Panc1 (cell line): ENCODE measurements at regions not wholly inside any gene's neighbourhood (a gene's known extent, or its start where the extent isn't known, plus 50 kb on each side); places are given as distances from the start of the nearest gene placed in this dataset.

Experiments
- ATAC-seq: fragments of 200-7000 bp; cut with Tn5 transposase; 2 replicates; pipeline ENCODE4 v1.9.1; 2020; ENCODE audit warnings: mild to moderate bottlenecking, moderate library complexity
- BruUV-seq: library from RNA; stranded (reverse); fragments of 400-500 nt; replicated peaks from 2 replicates; lab custom pipeline; 2021; lab: Mats Ljungman, UMichigan
- CTCF ChIA-PET: fragments of 300-600 bp; sonication (Branson Sonifier 250); formaldehyde crosslinking; loops from one replicate; lab custom pipeline; 2022; ENCODE audit warnings: antibody characterized with exemption; lab: Charles Lee
- POLR2A ChIA-PET: fragments of 300-600 bp; sonication (Branson Sonifier 250); formaldehyde crosslinking; loops from one replicate; lab custom pipeline; 2022; ENCODE audit warnings: antibody characterized with exemption; lab: Charles Lee
- DNase-seq: peaks from one replicate; pipeline ENCODE4 v3.0.0-alpha.2; 2010; ENCODE audit warnings: low read depth, low spot score
- H3K27ac ChIP-seq: 2 replicates; pipeline ENCODE4 v1.5.1; 2011; ENCODE audit warnings: mild to moderate bottlenecking, low read length, inconsistent platforms
- H3K27me3 ChIP-seq: fragments of 200-500 bp; sonication (Bioruptor generic); 2 replicates; pipeline ENCODE4 v1.6.0; 2014; ENCODE audit warnings: low read length, inconsistent platforms; ENCODE audit not compliant: control insufficient read depth, insufficient read depth
- H3K36me3 ChIP-seq: fragments of 200-500 bp; sonication (Bioruptor generic); 2 replicates; pipeline ENCODE4 v1.5.1; 2014; ENCODE audit warnings: inconsistent platforms, mild to moderate bottlenecking, low read length, moderate library complexity; ENCODE audit not compliant: control insufficient read depth, insufficient read depth
- H3K4me1 ChIP-seq: 2 replicates; pipeline ENCODE4 v1.5.1; 2011; ENCODE audit warnings: inconsistent platforms, mild to moderate bottlenecking, low read length, moderate library complexity; ENCODE audit not compliant: control insufficient read depth, insufficient read depth
- H3K4me3 ChIP-seq, 2 experiments: 2 replicates each; pipeline ENCODE4 v1.5.1; 2011 to 2012; ENCODE audit warnings: low read depth in 2 of 2, low read length in 2 of 2, mild to moderate bottlenecking in 2 of 2, inconsistent platforms in 1 of 2, moderate library complexity in 1 of 2
- H3K9me3 ChIP-seq: fragments of 200-500 bp; sonication (Bioruptor generic); 2 replicates; pipeline ENCODE4 v1.5.1; 2014; ENCODE audit warnings: low read depth, mild to moderate bottlenecking, inconsistent platforms, low read length, moderate library complexity; ENCODE audit not compliant: control insufficient read depth, insufficient read depth
- CTCF ChIP-seq: fragments of 450-650 bp; IDR thresholded peaks from 2 replicates; pipeline ENCODE4 v1.5.1; 2017; ENCODE audit warnings: mild to moderate bottlenecking
- POLR2AphosphoS5 ChIP-seq: IDR thresholded peaks from 2 replicates; pipeline ENCODE4 v1.6.1; 2012; ENCODE audit warnings: mild to moderate bottlenecking, low read depth, low read length, moderate library complexity
- REST ChIP-seq, 2 experiments: IDR thresholded peaks; 2 replicates each; pipeline ENCODE4 v1.6.1; 2011 to 2012; ENCODE audit warnings: low read depth in 2 of 2, control low read depth in 1 of 2, low read length in 1 of 2, mild to moderate bottlenecking in 1 of 2, moderate library complexity in 1 of 2; ENCODE audit not compliant: insufficient read depth in 1 of 2
- SIN3A ChIP-seq: IDR thresholded peaks from 2 replicates; pipeline ENCODE4 v1.6.1; 2012; ENCODE audit warnings: low read depth, mild to moderate bottlenecking, low read length, moderate library complexity, borderline replicate concordance; ENCODE audit not compliant: insufficient read depth
- TCF7L2 ChIP-seq: IDR thresholded peaks from 2 replicates; pipeline ENCODE4 v1.6.1; 2011; ENCODE audit warnings: mild to moderate bottlenecking, low read depth, low read length, inconsistent platforms
- in situ Hi-C: cut with HindIII; loops from 2 replicates; pipeline ENCODE4 v1.10.0; 2016; ENCODE audit warnings: low sequenced_read_pairs, low pct_unique_long_range_greater_than_20kb
- intact Hi-C: fragments of 100-400 bp; cut with micrococcal nuclease; formaldehyde crosslinking; loops from one replicate; pipeline ENCODE4 v1.10.0; 2022; ENCODE audit not compliant: unreplicated experiment

DNA sequence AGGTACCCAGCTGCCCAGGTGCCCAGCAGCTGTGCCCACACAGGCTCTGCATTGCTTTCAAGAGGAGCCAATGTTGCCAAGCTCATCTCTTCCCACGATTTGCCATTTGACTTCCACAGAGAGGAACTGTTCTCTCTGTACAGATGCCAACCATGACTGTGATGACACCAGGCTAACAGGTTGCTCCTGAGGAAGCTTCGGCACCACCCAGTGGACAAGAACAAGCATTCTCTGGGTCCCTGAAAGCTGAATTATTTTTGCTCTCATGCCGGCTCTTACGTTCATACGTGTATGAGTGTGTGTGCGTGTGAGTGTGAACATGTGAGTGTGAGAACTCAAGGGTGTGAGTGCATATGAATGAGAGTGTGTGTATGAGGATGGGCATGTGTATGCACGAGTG lies 535.2 kb downstream of the LIG4 start:
- Histone ChIP-seq H3K9me3 (no peaks in the 10 kb centered on the region), H3K27ac (no peak overlapping the region), H3K27me3 (no peaks in the 10 kb centered on the region), H3K4me1 (no peaks in the 10 kb centered on the region), H3K4me3 (no peak overlapping the region), H3K36me3 (no peaks in the 10 kb centered on the region)
- DNase-seq = no peak
- BruUV-seq = no TSS peak
- no peak for ATAC-seq
- TF ChIP-seq CTCF (no peak), POLR2AphosphoS5 (no peak), REST (IDR thresholded peaks at IDR 0.05; ENCODE audit: insufficient read depth in 1 of 2, low read depth in 2 of 2, low read length in 1 of 2) (no peak), TCF7L2 (no peak)
- intact Hi-C loops = no loop called here
- CTCF ChIA-PET = no interaction called here
- in situ Hi-C loops = no loop called here
- POLR2A ChIA-PET = no interaction called here

GRCh38 chr13:107678075-107678689 lies 537.2 kb downstream of the LIG4 start:
- Histone ChIP-seq H3K4me1 (no peaks in the 10 kb centered on the region), H3K27me3 (no peaks in the 10 kb centered on the region), H3K36me3 (no peaks in the 10 kb centered on the region), H3K4me3 (no peak overlapping the region), H3K27ac (no peak overlapping the region), H3K9me3 (no peaks in the 10 kb centered on the region)
- no peak for ATAC-seq
- in situ Hi-C loops = no loop called here
- CTCF ChIA-PET = no interaction called here
- TF ChIP-seq POLR2AphosphoS5 (no peak), CTCF (no peak; the same call in 1 of the 2 replicates), REST (IDR thresholded peaks at IDR 0.05; ENCODE audit: insufficient read depth in 1 of 2, low read depth in 2 of 2, low read length in 1 of 2) (no peak), SIN3A (no peak)
- no peak for DNase-seq
- no TSS peak for BruUV-seq
- intact Hi-C loops = loop anchor here (10.0 kb wide), 1 partner anchor 187 kb away; a partner anchor contains a TSS
- POLR2A ChIA-PET = no interaction called here
